ENCODE measurements at regions not wholly inside any gene's neighbourhood (a gene's known extent, or its start where the extent isn't known, plus 50 kb on each side); places are given as distances from the start of the nearest gene placed in this dataset.

GRCh38 chr3:163541629-163542028, 1536.7 kb downstream of the SI start:
- in situ Hi-C loops (cut with MboI; ENCODE audit: low sequenced_read_pairs in 4 of 4): no loop called here
- no peaks in the 10 kb centered on the region for H3K36me3 ChIP-seq
- intact Hi-C loops (cut with DNase I; ENCODE audit: low total_unique reads): no loop called here
- H3K4me1 ChIP-seq: no peaks in the 10 kb centered on the region
- H3K27ac ChIP-seq: no peak overlapping the region
- ATAC-seq (no peak), DNase-seq (no peak)
- H3K27me3 ChIP-seq: no peaks in the 10 kb centered on the region
- H3K4me3 ChIP-seq: no peak overlapping the region
- H3K9me3 ChIP-seq: no peaks in the 10 kb centered on the region
- TF ChIP-seq CTCF (IDR thresholded peaks at IDR 0.05 in 4 of 5, conservative IDR thresholded peaks at IDR 0.05 in 1 of 5): no peak
- TF ChIP-seq POLR2A (IDR thresholded peaks at IDR 0.05): no peak

- H3K27me3 ChIP-seq: no peaks in the 10 kb centered on the region
- H3K9me3 ChIP-seq: no peaks in the 10 kb centered on the region
- H3K27ac ChIP-seq: no peak overlapping the region
- in situ Hi-C loops (cut with MboI; ENCODE audit: low sequenced_read_pairs in 4 of 4) (no loop called here), intact Hi-C loops (cut with DNase I; ENCODE audit: low total_unique reads) (no loop called here)
- no peak for TF ChIP-seq POLR2A (IDR thresholded peaks at IDR 0.05)
- TF ChIP-seq CTCF (IDR thresholded peaks at IDR 0.05 in 4 of 5, conservative IDR thresholded peaks at IDR 0.05 in 1 of 5): no peak
- H3K36me3 ChIP-seq: no peaks in the 10 kb centered on the region
- no peak overlapping the region for H3K4me3 ChIP-seq
- DNase-seq (no peak), ATAC-seq (no peak)
- H3K4me1 ChIP-seq: no peaks in the 10 kb centered on the region
Observed at GRCh38 chr3:163538387-163538786, 1539.9 kb downstream of the SI start.

GRCh38 chr3:163533381-163533780, 1544.9 kb downstream of the SI start:
- Histone ChIP-seq H3K27me3 (no peaks in the 10 kb centered on the region), H3K4me1 (no peaks in the 10 kb centered on the region), H3K36me3 (no peaks in the 10 kb centered on the region), H3K9me3 (no peaks in the 10 kb centered on the region), H3K27ac (no peak overlapping the region), H3K4me3 (no peak overlapping the region)
- ATAC-seq (no peak), DNase-seq (no peak)
- intact Hi-C loops (cut with DNase I; ENCODE audit: low total_unique reads): no loop called here
- TF ChIP-seq POLR2A (IDR thresholded peaks at IDR 0.05) (no peak), CTCF (IDR thresholded peaks at IDR 0.05 in 4 of 5, conservative IDR thresholded peaks at IDR 0.05 in 1 of 5) (no peak)
- in situ Hi-C loops (cut with MboI; ENCODE audit: low sequenced_read_pairs in 4 of 4): no loop called here

GRCh38 chr3:163523375-163523774, 1554.9 kb downstream of the SI start:
- ATAC-seq (no peak), DNase-seq (no peak)
- no peaks in the 10 kb centered on the region for H3K36me3 ChIP-seq
- in situ Hi-C loops (cut with MboI; ENCODE audit: low sequenced_read_pairs in 4 of 4) (no loop called here), intact Hi-C loops (cut with DNase I; ENCODE audit: low total_unique reads) (no loop called here)
- H3K9me3 ChIP-seq: no peaks in the 10 kb centered on the region
- no peak for TF ChIP-seq POLR2A (IDR thresholded peaks at IDR 0.05)
- no peak for TF ChIP-seq CTCF (IDR thresholded peaks at IDR 0.05 in 4 of 5, conservative IDR thresholded peaks at IDR 0.05 in 1 of 5)
- no peaks in the 10 kb centered on the region for H3K27me3 ChIP-seq
- no peak overlapping the region for H3K4me3 ChIP-seq
- no peak overlapping the region for H3K27ac ChIP-seq
- H3K4me1 ChIP-seq: no peaks in the 10 kb centered on the region

GRCh38 chr3:163521261-163521660, 1557.0 kb downstream of the SI start:
- DNase-seq (no peak), ATAC-seq (no peak)
- no peaks in the 10 kb centered on the region for H3K4me1 ChIP-seq
- in situ Hi-C loops (cut with MboI; ENCODE audit: low sequenced_read_pairs in 4 of 4) (no loop called here), intact Hi-C loops (cut with DNase I; ENCODE audit: low total_unique reads) (no loop called here)
- H3K9me3 ChIP-seq: no peaks in the 10 kb centered on the region
- H3K36me3 ChIP-seq: no peaks in the 10 kb centered on the region
- no peaks in the 10 kb centered on the region for H3K27me3 ChIP-seq
- no peak overlapping the region for H3K4me3 ChIP-seq
- TF ChIP-seq CTCF (IDR thresholded peaks at IDR 0.05 in 4 of 5, conservative IDR thresholded peaks at IDR 0.05 in 1 of 5) (no peak), POLR2A (IDR thresholded peaks at IDR 0.05) (no peak)
- no peak overlapping the region for H3K27ac ChIP-seq

All from gastrocnemius medialis (tissue), 4 donors.